Neural crest cell (in vitro differentiated cells): ENCODE measurements at regions not wholly inside any gene's neighbourhood (a gene's known extent, or its start where the extent isn't known, plus 50 kb on each side); places are given as distances from the start of the nearest gene placed in this dataset.

ENCODE experiments used
- DNase-seq: peaks from one replicate; pipeline ENCODE4 v3.0.0; 2021; ENCODE audit warnings: low read depth, mixed read lengths, low spot score
- H3K27ac Mint-ChIP-seq: one replicate; pipeline ENCODE4 v1.8.0; 2021; ENCODE audit warnings: mild to moderate bottlenecking, mixed read lengths; ENCODE audit not compliant: unreplicated experiment
- H3K27me3 Mint-ChIP-seq: 2 replicates; pipeline ENCODE4 v1.8.0; 2021; ENCODE audit warnings: low read depth, mild to moderate bottlenecking, mixed read lengths
- H3K36me3 Mint-ChIP-seq: 2 replicates; pipeline ENCODE4 v1.8.0; 2021; ENCODE audit warnings: low read depth, mild to moderate bottlenecking, mixed read lengths
- H3K4me1 Mint-ChIP-seq: 2 replicates; pipeline ENCODE4 v1.8.0; 2021; ENCODE audit warnings: mixed read lengths
- H3K4me3 Mint-ChIP-seq: one replicate; pipeline ENCODE4 v1.8.0; 2021; ENCODE audit warnings: mild to moderate bottlenecking, mixed read lengths
- H3K9me3 Mint-ChIP-seq: 2 replicates; pipeline ENCODE4 v1.8.0; 2021; ENCODE audit warnings: mixed read lengths
- CTCF ChIP-seq: fragments of 200-600 bp; sonication (generic); conservative IDR thresholded peaks from 2 replicates; pipeline ENCODE4 v1.5.0; 2021; ENCODE audit warnings: antibody characterized with exemption, mild to moderate bottlenecking

- peaks cover 4% of the 10 kb centered on the region for H3K9me3 Mint-ChIP-seq
- peaks cover 10% of the 10 kb centered on the region for H3K4me1 Mint-ChIP-seq
- peaks cover 3% of the 10 kb centered on the region for H3K36me3 Mint-ChIP-seq
- no peak overlapping the region for H3K4me3 Mint-ChIP-seq
- DNase-seq = no peak
- H3K27me3 Mint-ChIP-seq = no peaks in the 10 kb centered on the region
- TF ChIP-seq CTCF = no peak
- H3K27ac Mint-ChIP-seq = peak overlapping the region; percentile 19
These were observed 136.4 kb downstream of the LRRC30 start for GRCh38 chr18:7367336-7367735.

- peaks cover 10% of the 10 kb centered on the region for H3K4me1 Mint-ChIP-seq
- peaks cover 3% of the 10 kb centered on the region for H3K36me3 Mint-ChIP-seq
- DNase-seq = no peak
- peaks cover 4% of the 10 kb centered on the region for H3K9me3 Mint-ChIP-seq
- H3K4me3 Mint-ChIP-seq = no peak overlapping the region
- TF ChIP-seq CTCF = no peak
- no peaks in the 10 kb centered on the region for H3K27me3 Mint-ChIP-seq
- no peak overlapping the region for H3K27ac Mint-ChIP-seq
These were observed 138.1 kb downstream of the LRRC30 start for GRCh38 chr18:7369006-7369405.

GRCh38 chr18:7370375-7370774, 139.5 kb downstream of the LRRC30 start:
- no peaks in the 10 kb centered on the region for H3K9me3 Mint-ChIP-seq
- no peak overlapping the region for H3K4me3 Mint-ChIP-seq
- no peak for TF ChIP-seq CTCF
- no peak overlapping the region for H3K27ac Mint-ChIP-seq
- no peaks in the 10 kb centered on the region for H3K27me3 Mint-ChIP-seq
- no peaks in the 10 kb centered on the region for H3K36me3 Mint-ChIP-seq
- DNase-seq = no peak
- peaks cover 10% of the 10 kb centered on the region for H3K4me1 Mint-ChIP-seq

- H3K27me3 Mint-ChIP-seq = no peaks in the 10 kb centered on the region
- TF ChIP-seq CTCF = no peak
- H3K4me1 Mint-ChIP-seq = peaks cover 7% of the 10 kb centered on the region
- no peak overlapping the region for H3K27ac Mint-ChIP-seq
- DNase-seq = no peak
- H3K36me3 Mint-ChIP-seq = no peaks in the 10 kb centered on the region
- no peaks in the 10 kb centered on the region for H3K9me3 Mint-ChIP-seq
- no peak overlapping the region for H3K4me3 Mint-ChIP-seq
These were observed 139.9 kb downstream of the LRRC30 start for GRCh38 chr18:7370802-7371201.

- no peaks in the 10 kb centered on the region for H3K9me3 Mint-ChIP-seq
- DNase-seq = no peak
- no peak for TF ChIP-seq CTCF
- H3K4me1 Mint-ChIP-seq = no peaks in the 10 kb centered on the region
- no peaks in the 10 kb centered on the region for H3K36me3 Mint-ChIP-seq
- no peak overlapping the region for H3K4me3 Mint-ChIP-seq
- peak overlapping the region; percentile 62 for H3K27ac Mint-ChIP-seq
- H3K27me3 Mint-ChIP-seq = no peaks in the 10 kb centered on the region
These were observed 142.6 kb downstream of the LRRC30 start for GRCh38 chr18:7373441-7373840.

GRCh38 chr18:7381307-7381706, 150.4 kb downstream of the LRRC30 start:
- no peak for TF ChIP-seq CTCF
- H3K27me3 Mint-ChIP-seq = peaks cover 3% of the 10 kb centered on the region
- peaks cover 10% of the 10 kb centered on the region for H3K4me1 Mint-ChIP-seq
- H3K27ac Mint-ChIP-seq = no peak overlapping the region
- DNase-seq = no peak
- H3K36me3 Mint-ChIP-seq = no peaks in the 10 kb centered on the region
- no peaks in the 10 kb centered on the region for H3K9me3 Mint-ChIP-seq
- H3K4me3 Mint-ChIP-seq = no peak overlapping the region
